ENCODE measurements at regions not wholly inside any gene's neighbourhood (a gene's known extent, or its start where the extent isn't known, plus 50 kb on each side); places are given as distances from the start of the nearest gene placed in this dataset.

GRCh38 chr3:13223574-13224237 is 150.5 kb upstream of the IQSEC1 start:
- no peak for DNase-seq

- DNase-seq: no peak
Measured at GRCh38 chr3:13222891-13223573, 149.8 kb upstream of the IQSEC1 start.

DNA sequence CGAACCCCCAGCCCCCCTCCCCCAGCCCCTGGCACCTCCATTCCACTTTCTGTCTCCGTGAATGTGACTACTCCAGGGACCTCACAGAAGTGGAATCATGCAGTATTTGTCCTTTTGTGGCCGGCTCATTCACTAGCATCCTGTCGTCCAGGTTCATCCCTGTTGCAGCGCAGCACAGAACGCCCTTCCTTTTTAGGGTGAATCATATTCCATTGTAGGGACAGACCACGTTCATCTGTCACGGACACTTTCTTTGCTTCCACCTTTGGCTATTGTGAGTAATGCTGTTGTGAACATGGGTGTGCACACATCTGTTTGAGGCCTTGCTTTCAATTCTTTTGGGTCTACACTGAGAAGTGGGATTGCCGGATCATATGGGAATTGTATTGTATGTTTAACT is 148.9 kb upstream of the IQSEC1 start:
- DNase-seq: no peak

DNA sequence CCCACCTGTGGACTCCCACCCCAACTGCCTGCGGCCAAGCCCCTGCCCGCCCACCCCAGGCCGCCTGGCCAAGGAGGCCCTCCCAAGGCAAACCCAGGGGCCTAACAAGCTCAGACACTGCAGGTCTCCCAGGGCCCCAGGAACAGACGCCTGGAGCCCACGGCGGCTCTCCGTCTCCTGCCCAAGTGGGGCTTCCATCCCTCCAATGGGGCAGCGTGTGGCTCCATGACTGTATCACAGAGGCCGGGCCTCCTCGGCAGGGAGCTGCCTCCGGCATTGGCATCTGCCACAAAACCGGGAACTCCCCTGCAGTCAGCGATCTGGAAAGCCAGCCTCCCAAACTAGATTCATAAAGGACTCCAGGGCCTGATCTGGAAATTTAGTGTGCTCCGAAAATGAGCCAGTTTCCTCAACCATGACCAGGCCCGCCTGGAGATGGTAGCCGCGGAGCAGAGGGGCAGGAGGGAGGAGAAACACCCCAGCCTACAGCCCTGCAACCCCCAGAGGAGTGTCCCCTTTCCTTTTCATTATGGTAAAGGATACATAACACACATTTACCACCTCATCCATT is 148.3 kb upstream of the IQSEC1 start:
- no peak for DNase-seq

DNA sequence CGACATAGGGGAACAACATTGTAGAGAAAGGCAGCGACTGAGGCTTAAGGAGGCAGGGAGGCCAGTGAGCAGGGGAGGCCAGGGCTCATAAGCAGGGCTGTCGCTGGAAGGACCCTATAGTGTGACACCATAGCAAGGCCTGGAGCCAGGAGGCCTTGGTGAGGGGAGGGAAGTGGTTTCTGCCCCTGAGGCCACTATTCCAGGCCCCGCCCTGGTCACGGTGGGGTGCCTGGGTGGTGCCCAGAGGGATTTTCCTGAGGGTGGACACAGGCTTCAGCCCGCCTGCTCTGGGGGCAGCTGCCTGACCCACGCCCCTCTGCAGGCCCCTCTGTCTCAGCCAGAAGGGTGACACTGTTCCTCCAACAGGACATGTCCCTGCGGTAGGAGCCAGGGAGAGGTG is 147.8 kb upstream of the IQSEC1 start:
- no peak for DNase-seq

DNA sequence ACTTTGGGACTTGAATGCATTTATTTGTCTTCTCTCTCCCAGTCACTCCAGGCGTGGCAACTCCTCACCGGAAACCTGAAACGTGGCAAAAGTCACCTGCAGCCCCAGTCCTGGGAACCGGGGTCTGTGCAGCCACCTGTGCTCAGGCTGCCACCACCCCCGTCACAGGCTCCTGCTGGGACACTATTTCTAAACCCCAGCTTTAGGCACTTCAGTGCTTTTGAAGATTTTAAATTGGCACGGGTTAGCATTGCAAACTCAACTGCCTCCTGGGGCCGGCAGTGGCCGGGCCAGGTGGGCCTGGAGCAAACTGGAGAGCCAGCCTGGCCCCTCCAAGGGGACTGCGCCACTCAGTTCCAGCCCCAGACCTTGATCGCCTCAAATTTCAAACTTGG is 146.7 kb upstream of the IQSEC1 start:
- no peak for DNase-seq

- no peak for DNase-seq
Measured at GRCh38 chr3:13219077-13219901, 146.1 kb upstream of the IQSEC1 start.

GRCh38 chr3:13218541-13218908 is 145.3 kb upstream of the IQSEC1 start:
- no peak for DNase-seq

GRCh38 chr3:13217736-13218540 is 144.7 kb upstream of the IQSEC1 start:
- no peak for DNase-seq

GRCh38 chr3:13217253-13217652 is 144.0 kb upstream of the IQSEC1 start:
- no peak for DNase-seq

GRCh38 chr3:13215940-13216546 is 142.8 kb upstream of the IQSEC1 start:
- no peak for DNase-seq

DNA sequence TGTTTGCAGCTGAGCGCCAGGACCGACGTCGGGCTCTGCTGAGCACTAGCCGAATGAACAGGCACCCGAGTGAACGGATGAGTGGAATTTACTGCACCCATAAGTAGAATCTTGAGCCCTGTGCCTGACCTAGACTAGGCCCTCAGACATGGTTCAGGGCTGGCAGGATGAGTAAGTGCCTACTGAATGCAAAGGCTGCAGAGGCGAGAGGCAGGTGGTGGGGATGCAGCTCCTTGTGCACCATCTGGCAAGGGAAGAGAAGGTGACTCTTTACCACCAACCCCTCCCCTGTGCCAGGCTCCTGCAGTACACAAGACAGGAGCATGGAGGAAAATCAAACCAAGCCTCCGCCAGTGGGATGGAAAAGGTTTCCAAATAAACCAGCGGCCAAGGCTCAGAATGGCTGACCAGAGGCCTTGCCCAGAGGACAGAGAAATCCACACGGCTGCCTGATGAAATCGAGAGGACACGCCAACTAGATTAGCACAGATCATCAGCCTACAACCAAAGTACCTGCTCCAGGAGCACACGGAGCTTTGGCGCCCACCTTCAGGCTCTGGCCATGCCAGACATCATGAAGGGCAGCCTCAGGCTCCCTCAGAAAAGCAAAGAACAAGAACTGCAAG is 141.7 kb upstream of the IQSEC1 start:
- no peak for DNase-seq

- DNase-seq: no peak
Measured at GRCh38 chr3:13213911-13214846, 140.9 kb upstream of the IQSEC1 start.

GRCh38 chr3:13213490-13213889 is 140.3 kb upstream of the IQSEC1 start:
- no peak for DNase-seq

DNA sequence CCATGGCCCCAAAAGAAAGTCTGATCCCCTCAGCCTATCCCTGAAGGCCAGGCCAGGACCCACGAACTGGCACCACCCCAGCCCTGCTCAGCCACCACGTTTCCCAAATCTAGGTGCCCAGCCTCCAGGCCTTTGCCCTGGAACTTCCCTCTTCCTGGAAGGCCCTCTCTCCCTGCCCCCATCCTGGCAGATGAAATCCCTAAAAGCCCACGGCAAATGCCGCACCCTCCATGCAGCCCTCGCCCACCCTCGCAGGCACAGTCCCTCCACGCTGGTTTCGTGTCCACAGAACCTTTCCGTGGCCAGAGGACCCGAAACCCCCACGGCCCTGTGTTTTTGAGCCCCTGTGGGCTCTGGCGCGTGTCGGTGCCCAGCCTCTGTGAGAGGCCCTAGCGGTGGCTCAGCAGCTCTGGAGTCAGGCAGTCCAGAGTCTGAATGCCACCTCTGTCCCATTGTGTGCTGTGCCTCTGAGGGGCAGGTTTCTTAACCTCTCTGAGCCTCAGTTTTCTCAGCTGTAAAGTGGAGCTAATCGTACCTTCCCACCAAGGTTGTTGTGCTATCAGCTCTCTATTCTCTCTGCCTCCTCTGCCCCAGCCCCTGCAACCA is 138.5 kb upstream of the IQSEC1 start:
- DNase-seq: no peak

DNA sequence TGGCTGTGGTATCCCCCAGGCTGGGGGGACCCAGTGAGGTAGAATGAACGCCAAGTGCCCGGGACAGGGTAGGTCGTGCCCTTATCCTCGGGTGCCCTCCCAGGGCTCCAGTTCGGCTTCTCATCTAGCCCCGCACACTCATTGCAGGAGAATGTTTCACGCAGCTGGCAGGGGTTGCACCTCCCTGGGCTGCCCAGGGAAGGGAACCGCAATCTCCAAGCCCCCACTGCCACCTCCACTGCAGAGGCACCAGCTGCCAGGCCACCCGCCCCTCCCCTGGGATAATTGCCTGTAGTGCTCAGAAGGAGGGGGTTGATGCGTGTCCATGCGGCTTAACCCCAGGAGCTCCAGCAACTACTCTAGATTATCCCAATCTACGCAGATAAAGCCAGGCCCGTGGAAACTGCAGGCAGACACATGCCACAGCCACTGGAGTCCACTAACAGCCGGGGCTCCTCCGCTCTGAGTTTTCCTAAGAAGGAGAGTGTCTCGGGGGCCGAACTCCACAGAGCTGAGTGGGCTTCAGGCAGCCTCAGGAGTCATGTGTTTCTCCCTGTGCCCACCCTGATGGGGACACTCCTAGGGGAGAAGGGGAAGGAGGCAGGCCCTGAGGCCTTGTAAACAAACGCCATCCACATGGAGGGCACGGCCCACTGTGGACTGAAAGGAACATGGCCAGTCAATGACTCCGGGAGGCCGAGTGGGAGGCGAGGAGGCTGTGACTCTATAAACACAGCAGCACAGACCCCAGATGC is 137.2 kb upstream of the IQSEC1 start:
- DNase-seq: no peak

- no peak for DNase-seq
Measured at GRCh38 chr3:13209634-13209997, 136.4 kb upstream of the IQSEC1 start.

- DNase-seq: no peak
Measured at GRCh38 chr3:13208706-13209633, 135.7 kb upstream of the IQSEC1 start.
